Keratinocyte (primary cell): ENCODE measurements at regions not wholly inside any gene's neighbourhood (a gene's known extent, or its start where the extent isn't known, plus 50 kb on each side); places are given as distances from the start of the nearest gene placed in this dataset.

Experiments used
- DNase-seq: peaks from one replicate; pipeline ENCODE4 v3.0.0-alpha.2; 2011; ENCODE audit warnings: low read depth, missing footprints, low spot score
- FAIRE-seq: peaks from 2 replicates; lab custom pipeline; 2011; peaks lifted over from hg19 to GRCh38; lab: Jason Lieb, UNC
- H2AFZ ChIP-seq: 2 replicates; pipeline ENCODE4 v1.6.0; 2012; ENCODE audit warnings: low read length, control low read depth, inconsistent platforms; ENCODE audit not compliant: control insufficient read depth
- H3K27ac ChIP-seq: 2 replicates; pipeline ENCODE4 v1.5.1; 2011; ENCODE audit warnings: low read length; ENCODE audit not compliant: control insufficient read depth, insufficient read depth
- H3K27me3 ChIP-seq: 3 replicates; pipeline ENCODE4 v1.6.0; 2011; ENCODE audit warnings: low read length; ENCODE audit not compliant: control insufficient read depth, insufficient read depth; ENCODE audit errors: extremely low read depth
- H3K36me3 ChIP-seq, 2 experiments: 2 replicates in 1 of 2; 3 replicates in 1 of 2; pipeline ENCODE4 v1.5.1; 2011; ENCODE audit warnings: low read length in 2 of 2, mild to moderate bottlenecking in 1 of 2; ENCODE audit not compliant: control insufficient read depth in 2 of 2, insufficient read depth in 2 of 2; ENCODE audit errors: extremely low read depth in 1 of 2
- H3K4me1 ChIP-seq: 3 replicates; pipeline ENCODE4 v1.5.1; 2011; ENCODE audit warnings: low read length; ENCODE audit not compliant: control insufficient read depth, insufficient read depth; ENCODE audit errors: extremely low read depth
- H3K4me2 ChIP-seq: 3 replicates; pipeline ENCODE4 v1.6.0; 2011; ENCODE audit warnings: low read depth, low read length; ENCODE audit not compliant: control insufficient read depth, insufficient read depth; ENCODE audit errors: extremely low read depth
- H3K4me3 ChIP-seq, 3 experiments: fragments of 200-600 bp in 1 of 3; sonication (generic) in 1 of 3; 2 replicates in 2 of 3; 3 replicates in 1 of 3; pipeline ENCODE4 v1.5.1; 2011 to 2016; ENCODE audit warnings: low read length in 3 of 3, mild to moderate bottlenecking in 3 of 3, control low read depth in 2 of 3, inconsistent platforms in 1 of 3, low read depth in 1 of 3, mixed read lengths in 1 of 3, mixed run types in 1 of 3, moderate library complexity in 1 of 3; ENCODE audit not compliant: control insufficient read depth in 2 of 3, insufficient read depth in 2 of 3; ENCODE audit errors: extremely low read depth in 1 of 3
- H3K79me2 ChIP-seq: 2 replicates; pipeline ENCODE4 v1.6.0; 2012; ENCODE audit warnings: low read length; ENCODE audit not compliant: control insufficient read depth, insufficient read depth
- H3K9ac ChIP-seq: 3 replicates; pipeline ENCODE4 v1.6.0; 2011; ENCODE audit warnings: low read length; ENCODE audit not compliant: control insufficient read depth, insufficient read depth; ENCODE audit errors: extremely low read depth
- H3K9me1 ChIP-seq: 3 replicates; pipeline ENCODE4 v1.6.0; 2011; ENCODE audit warnings: low read length; ENCODE audit not compliant: control insufficient read depth, insufficient read depth; ENCODE audit errors: extremely low read depth
- H3K9me3 ChIP-seq: 2 replicates; pipeline ENCODE4 v1.5.1; 2012; ENCODE audit warnings: low read depth, low read length; ENCODE audit not compliant: control insufficient read depth
- H4K20me1 ChIP-seq: 3 replicates; pipeline ENCODE4 v1.6.0; 2011; ENCODE audit warnings: low read length; ENCODE audit not compliant: control insufficient read depth, insufficient read depth; ENCODE audit errors: extremely low read depth
- EZH2 ChIP-seq: IDR thresholded peaks from one replicate; pipeline ENCODE4 v1.6.1; 2012; ENCODE audit warnings: inconsistent platforms, mild to moderate bottlenecking, low read length, moderate library complexity
- dilution Hi-C: fragments of 300-500 bp; cut with MboI; formaldehyde crosslinking; loops from one replicate; pipeline ENCODE4 v1.7.0; 2020; ENCODE audit warnings: low sequenced_read_pairs; ENCODE audit not compliant: extremely low pct_ligation_motif_present
- TF ChIP-seq, protein P1 (sequence below), 3 experiments: IDR thresholded peaks in 1 of 3; conservative IDR thresholded peaks in 1 of 3; optimal IDR thresholded peaks in 1 of 3; 2 replicates in 2 of 3; 3 replicates in 1 of 3; pipeline versions ENCODE3 to v1.5.1; 2011; ENCODE audit warnings: low read length in 3 of 3, mild to moderate bottlenecking in 3 of 3, moderate library complexity in 2 of 3, control low read depth in 1 of 3, inconsistent platforms in 1 of 3; ENCODE audit not compliant: insufficient read depth in 2 of 3; ENCODE audit errors: extremely low read depth in 1 of 3

DNA sequence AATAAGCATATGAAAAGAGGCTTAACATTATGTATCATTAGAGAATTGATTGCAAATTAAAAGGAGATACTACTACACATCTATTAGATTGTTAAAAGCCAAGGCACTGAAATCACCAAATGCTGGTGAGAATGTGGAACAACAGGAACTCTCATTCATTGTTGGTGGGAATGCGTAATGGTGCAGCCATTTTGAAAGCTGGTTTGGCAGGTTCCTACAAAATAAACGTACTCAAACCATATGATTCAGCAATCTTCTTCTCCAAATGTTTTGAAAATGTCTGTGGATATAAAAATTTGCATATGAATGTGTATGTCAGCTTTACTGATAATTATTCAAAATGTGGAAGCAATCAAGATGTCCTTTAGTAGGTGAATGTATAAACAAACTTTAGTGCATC, 176.4 kb upstream of the PLET1 start:
- no peak overlapping the region for H3K27ac ChIP-seq
- H3K9ac ChIP-seq, result no peak overlapping the region
- H3K27me3 ChIP-seq, result no peaks in the 10 kb centered on the region
- no peaks in the 10 kb centered on the region for H3K79me2 ChIP-seq
- H4K20me1 ChIP-seq, result no peaks in the 10 kb centered on the region
- DNase-seq (no peak), FAIRE-seq (no peak)
- no peaks in the 10 kb centered on the region for H3K4me1 ChIP-seq
- no peak overlapping the region for H3K4me3 ChIP-seq
- H3K36me3 ChIP-seq, result no peaks in the 10 kb centered on the region
- H3K4me2 ChIP-seq, result no peak overlapping the region
- no peaks in the 10 kb centered on the region for H3K9me3 ChIP-seq
- TF ChIP-seq EZH2, result no peak
- TF ChIP-seq, protein P1, sequence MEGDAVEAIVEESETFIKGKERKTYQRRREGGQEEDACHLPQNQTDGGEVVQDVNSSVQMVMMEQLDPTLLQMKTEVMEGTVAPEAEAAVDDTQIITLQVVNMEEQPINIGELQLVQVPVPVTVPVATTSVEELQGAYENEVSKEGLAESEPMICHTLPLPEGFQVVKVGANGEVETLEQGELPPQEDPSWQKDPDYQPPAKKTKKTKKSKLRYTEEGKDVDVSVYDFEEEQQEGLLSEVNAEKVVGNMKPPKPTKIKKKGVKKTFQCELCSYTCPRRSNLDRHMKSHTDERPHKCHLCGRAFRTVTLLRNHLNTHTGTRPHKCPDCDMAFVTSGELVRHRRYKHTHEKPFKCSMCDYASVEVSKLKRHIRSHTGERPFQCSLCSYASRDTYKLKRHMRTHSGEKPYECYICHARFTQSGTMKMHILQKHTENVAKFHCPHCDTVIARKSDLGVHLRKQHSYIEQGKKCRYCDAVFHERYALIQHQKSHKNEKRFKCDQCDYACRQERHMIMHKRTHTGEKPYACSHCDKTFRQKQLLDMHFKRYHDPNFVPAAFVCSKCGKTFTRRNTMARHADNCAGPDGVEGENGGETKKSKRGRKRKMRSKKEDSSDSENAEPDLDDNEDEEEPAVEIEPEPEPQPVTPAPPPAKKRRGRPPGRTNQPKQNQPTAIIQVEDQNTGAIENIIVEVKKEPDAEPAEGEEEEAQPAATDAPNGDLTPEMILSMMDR (optimal IDR thresholded peaks at IDR 0.05 in 1 of 3, IDR thresholded peaks at IDR 0.05 in 1 of 3, conservative IDR thresholded peaks at IDR 0.05 in 1 of 3; ENCODE audit: extremely low read depth in 1 of 3, insufficient read depth in 2 of 3, low read length in 3 of 3), result no peak
- no peak overlapping the region for H2AFZ ChIP-seq
- dilution Hi-C loops, result no loop called here
- H3K9me1 ChIP-seq, result no peaks in the 10 kb centered on the region

DNA sequence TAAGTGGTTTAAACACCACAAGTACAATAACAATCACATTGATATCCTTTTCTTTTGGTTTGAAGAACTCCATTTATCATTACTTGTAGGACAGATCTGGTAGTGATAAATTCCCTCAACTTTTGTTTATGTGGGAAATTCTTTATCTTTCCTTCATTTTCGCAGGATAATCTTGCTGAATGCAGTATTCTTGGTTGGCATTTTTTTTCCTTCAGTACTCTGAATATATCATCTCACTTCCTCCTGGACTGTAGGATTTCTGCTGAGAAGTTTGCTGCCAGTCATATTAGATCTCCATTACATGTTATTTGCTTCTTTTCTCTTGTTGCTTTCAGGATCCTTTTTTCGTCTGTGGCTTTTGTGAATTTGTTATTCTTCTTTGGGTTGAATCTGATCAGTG, 179.0 kb upstream of the PLET1 start:
- no peak overlapping the region for H2AFZ ChIP-seq
- H3K79me2 ChIP-seq, result no peaks in the 10 kb centered on the region
- no peak overlapping the region for H3K27ac ChIP-seq
- no peaks in the 10 kb centered on the region for H3K4me1 ChIP-seq
- no peaks in the 10 kb centered on the region for H3K36me3 ChIP-seq
- no peaks in the 10 kb centered on the region for H3K9me1 ChIP-seq
- H3K9me3 ChIP-seq, result no peaks in the 10 kb centered on the region
- H3K27me3 ChIP-seq, result no peaks in the 10 kb centered on the region
- DNase-seq (no peak), FAIRE-seq (no peak)
- no peak for TF ChIP-seq EZH2
- TF ChIP-seq, protein P1 (optimal IDR thresholded peaks at IDR 0.05 in 1 of 3, IDR thresholded peaks at IDR 0.05 in 1 of 3, conservative IDR thresholded peaks at IDR 0.05 in 1 of 3; ENCODE audit: extremely low read depth in 1 of 3, insufficient read depth in 2 of 3, low read length in 3 of 3), result no peak
- H3K4me3 ChIP-seq, result no peak overlapping the region
- H3K4me2 ChIP-seq, result no peak overlapping the region
- H3K9ac ChIP-seq, result no peak overlapping the region
- dilution Hi-C loops, result no loop called here
- no peaks in the 10 kb centered on the region for H4K20me1 ChIP-seq
